DND-41 (cell line): ENCODE measurements at regions not wholly inside any gene's neighbourhood (a gene's known extent, or its start where the extent isn't known, plus 50 kb on each side); places are given as distances from the start of the nearest gene placed in this dataset.

Experiments used
- CTCF ChIP-seq: IDR thresholded peaks from 2 replicates; pipeline ENCODE4 v1.5.1; 2012; ENCODE audit warnings: borderline replicate concordance, low read length, moderate library complexity, mild to moderate bottlenecking; ENCODE audit not compliant: poor library complexity, severe bottlenecking; ENCODE audit errors: extremely low read depth
- EZH2 ChIP-seq: IDR thresholded peaks from 3 replicates; pipeline ENCODE4 v1.6.1; 2012; ENCODE audit warnings: borderline replicate concordance, low read depth, mild to moderate bottlenecking, moderate library complexity, low read length, inconsistent platforms; ENCODE audit not compliant: severe bottlenecking

GRCh38 chr13:80012251-80012650 lies 328.7 kb downstream of the SPRY2 start:
- TF ChIP-seq CTCF (no peak), EZH2 (no peak)
